ENCODE measurements at regions not wholly inside any gene's neighbourhood (a gene's known extent, or its start where the extent isn't known, plus 50 kb on each side); places are given as distances from the start of the nearest gene placed in this dataset.
"Not testable (repeated sequence)": the region's sequence is repeated elsewhere in the genome, so short reads cannot be mapped to it uniquely, and the experiment has no call there.

DNA sequence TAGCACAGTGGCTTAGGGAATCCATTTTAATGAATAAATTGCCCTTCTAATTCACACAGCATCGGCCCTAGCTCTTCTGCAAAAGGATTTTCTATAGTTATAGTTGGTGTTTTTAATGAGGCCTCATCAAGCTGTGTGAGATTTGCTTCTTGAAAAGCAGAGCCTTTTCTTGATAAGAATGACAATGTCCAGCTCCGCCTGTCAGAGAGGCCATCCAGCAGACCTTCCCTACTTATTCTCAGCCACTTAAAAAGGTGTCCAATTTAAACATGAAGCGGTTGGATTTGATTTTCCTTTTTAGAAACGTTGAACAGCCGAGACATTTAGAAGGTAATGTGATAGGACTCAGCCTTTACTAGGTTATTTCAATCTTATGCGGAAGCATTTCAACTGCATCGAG, 134.4 kb downstream of the ZNF608 start:
- TF ChIP-seq, protein P1, sequence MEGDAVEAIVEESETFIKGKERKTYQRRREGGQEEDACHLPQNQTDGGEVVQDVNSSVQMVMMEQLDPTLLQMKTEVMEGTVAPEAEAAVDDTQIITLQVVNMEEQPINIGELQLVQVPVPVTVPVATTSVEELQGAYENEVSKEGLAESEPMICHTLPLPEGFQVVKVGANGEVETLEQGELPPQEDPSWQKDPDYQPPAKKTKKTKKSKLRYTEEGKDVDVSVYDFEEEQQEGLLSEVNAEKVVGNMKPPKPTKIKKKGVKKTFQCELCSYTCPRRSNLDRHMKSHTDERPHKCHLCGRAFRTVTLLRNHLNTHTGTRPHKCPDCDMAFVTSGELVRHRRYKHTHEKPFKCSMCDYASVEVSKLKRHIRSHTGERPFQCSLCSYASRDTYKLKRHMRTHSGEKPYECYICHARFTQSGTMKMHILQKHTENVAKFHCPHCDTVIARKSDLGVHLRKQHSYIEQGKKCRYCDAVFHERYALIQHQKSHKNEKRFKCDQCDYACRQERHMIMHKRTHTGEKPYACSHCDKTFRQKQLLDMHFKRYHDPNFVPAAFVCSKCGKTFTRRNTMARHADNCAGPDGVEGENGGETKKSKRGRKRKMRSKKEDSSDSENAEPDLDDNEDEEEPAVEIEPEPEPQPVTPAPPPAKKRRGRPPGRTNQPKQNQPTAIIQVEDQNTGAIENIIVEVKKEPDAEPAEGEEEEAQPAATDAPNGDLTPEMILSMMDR (IDR thresholded peaks at IDR 0.05) = no peak
- no peak for DNase-seq (ENCODE audit: low spot score)
- no peaks in the 10 kb centered on the region for H3K9me3 ChIP-seq

DNA sequence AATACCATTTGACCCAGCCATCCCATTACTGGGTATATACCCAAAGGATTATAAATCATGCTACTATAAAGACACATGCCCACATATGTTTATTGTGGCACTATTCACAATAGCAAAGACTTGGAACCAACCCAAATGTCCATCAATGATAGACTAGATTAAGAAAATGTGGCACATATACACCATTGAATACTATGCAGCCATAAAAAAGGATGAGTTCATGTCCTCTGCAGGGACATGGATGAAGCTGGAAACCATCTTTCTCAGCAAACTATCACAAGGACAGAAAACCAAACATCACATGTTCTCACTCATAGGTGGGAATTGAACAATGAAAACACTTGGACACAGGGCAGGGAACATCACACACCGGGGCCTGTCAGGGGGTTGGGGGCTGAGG, 135.2 kb downstream of the ZNF608 start:
- not testable (repeated sequence) for H3K4me1 ChIP-seq; H3K27ac ChIP-seq; H3K27me3 ChIP-seq; DNase-seq (ENCODE audit: low spot score); H3K9me3 ChIP-seq; H3K4me3 ChIP-seq; H3K36me3 ChIP-seq

More for the DNA sequence above, 134.4 kb downstream of the ZNF608 start:
- H3K36me3 ChIP-seq = no peaks in the 10 kb centered on the region
- no peak overlapping the region for H3K4me3 ChIP-seq
- H3K27me3 ChIP-seq = no peaks in the 10 kb centered on the region
- H3K27ac ChIP-seq = no peak overlapping the region
- no peaks in the 10 kb centered on the region for H3K4me1 ChIP-seq

DNA sequence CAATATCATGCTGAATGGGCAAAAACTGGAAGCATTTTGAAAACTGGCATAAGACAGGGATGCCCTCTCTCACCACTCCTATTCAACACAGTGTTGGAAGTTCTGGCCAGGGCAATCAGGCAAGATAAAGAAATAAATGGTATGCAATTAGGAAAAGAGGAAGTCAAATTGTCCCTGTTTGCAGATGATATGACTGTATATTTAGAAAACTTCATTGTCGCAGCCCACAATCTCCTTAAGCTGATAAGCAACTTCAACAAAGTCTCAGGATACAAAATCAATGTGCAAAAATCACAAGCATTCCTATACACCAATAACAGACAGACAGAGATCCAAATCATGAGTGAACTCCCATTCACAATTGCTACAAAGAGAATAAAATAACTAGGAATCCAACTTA, 136.8 kb downstream of the ZNF608 start:
- not testable (repeated sequence) for DNase-seq (ENCODE audit: low spot score); H3K27ac ChIP-seq; H3K36me3 ChIP-seq; H3K4me1 ChIP-seq; H3K27me3 ChIP-seq; H3K9me3 ChIP-seq; H3K4me3 ChIP-seq

DNA sequence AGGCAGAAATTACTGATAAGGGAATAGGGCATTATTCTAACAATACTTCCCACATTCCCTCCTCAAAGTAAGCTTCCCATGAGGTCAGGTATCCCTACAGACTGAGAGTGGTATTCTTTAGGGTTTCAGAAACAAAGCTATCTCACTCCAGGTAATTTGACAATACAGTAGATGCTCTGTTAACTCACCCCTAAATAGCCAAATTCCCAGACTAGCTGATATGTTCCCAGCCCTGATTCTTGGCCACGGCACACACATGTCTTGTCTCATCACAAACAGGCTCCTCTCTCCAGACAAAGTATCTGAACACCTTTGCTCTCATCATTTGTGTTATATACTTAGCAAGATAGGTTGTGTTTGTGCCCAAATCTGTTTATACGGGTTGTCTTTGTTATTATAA, 139.9 kb downstream of the ZNF608 start:
- H3K27me3 ChIP-seq = no peaks in the 10 kb centered on the region
- TF ChIP-seq, protein P1 (IDR thresholded peaks at IDR 0.05) = no peak
- no peak for DNase-seq (ENCODE audit: low spot score)
- no peaks in the 10 kb centered on the region for H3K36me3 ChIP-seq
- no peaks in the 10 kb centered on the region for H3K9me3 ChIP-seq
- H3K4me1 ChIP-seq = peaks cover 0 to 14% of the 10 kb centered on the region in 2 donors
- H3K4me3 ChIP-seq = no peak overlapping the region
- no peak overlapping the region for H3K27ac ChIP-seq

DNA sequence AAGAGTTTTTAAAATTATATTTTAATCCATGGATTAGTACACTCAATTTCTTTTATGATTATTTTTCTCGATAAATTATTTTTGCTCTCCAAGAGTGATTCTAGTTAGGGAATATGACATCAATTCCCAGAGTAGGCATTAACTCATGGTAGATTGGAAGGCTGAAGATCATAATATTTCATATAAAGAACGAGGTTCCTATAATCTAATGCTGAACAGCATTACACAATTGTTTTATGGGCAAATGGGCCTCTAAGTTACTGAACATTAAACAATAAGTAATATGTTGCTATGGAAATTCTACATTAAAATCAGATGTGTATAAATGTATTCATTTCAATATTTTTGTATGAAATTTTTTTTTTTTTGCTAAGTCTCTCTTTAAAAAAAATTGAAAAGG, 140.3 kb downstream of the ZNF608 start:
- H3K27ac ChIP-seq = peak overlapping the region in 1 of 2 donors; percentile 38
- H3K27me3 ChIP-seq = no peaks in the 10 kb centered on the region
- no peak for DNase-seq (ENCODE audit: low spot score)
- TF ChIP-seq, protein P1 (IDR thresholded peaks at IDR 0.05) = no peak
- no peak overlapping the region for H3K4me3 ChIP-seq
- H3K4me1 ChIP-seq = peaks cover 0 to 14% of the 10 kb centered on the region in 2 donors
- H3K36me3 ChIP-seq = no peaks in the 10 kb centered on the region
- no peaks in the 10 kb centered on the region for H3K9me3 ChIP-seq

DNA sequence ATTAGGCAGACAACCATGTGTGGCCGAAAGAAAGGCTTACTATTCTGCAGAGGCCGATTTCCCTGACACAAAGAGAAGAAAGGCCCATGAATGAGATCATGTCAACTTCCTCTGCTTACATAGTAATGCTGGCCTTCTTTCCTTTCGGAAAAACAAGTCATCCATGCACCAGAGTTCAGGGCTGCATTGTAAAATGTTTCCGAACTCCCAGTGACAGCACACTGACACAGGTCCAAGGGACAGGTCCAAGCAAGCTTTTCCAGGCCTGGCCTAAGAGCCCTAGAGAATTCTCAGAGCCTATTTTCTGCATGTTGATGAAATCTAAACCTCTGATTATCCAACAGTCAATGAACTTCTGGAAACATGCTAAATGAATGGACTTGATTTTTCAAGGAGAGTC, 140.9 kb downstream of the ZNF608 start:
- DNase-seq (ENCODE audit: low spot score) = no peak
- Histone ChIP-seq H3K4me1 (peaks cover 0 to 14% of the 10 kb centered on the region in 2 donors), H3K4me3 (no peak overlapping the region), H3K27me3 (no peaks in the 10 kb centered on the region), H3K9me3 (no peaks in the 10 kb centered on the region), H3K36me3 (no peaks in the 10 kb centered on the region), H3K27ac (peak overlapping the region in 1 of 2 donors; percentile 38)
- TF ChIP-seq, protein P1 (IDR thresholded peaks at IDR 0.05) = no peak

DNA sequence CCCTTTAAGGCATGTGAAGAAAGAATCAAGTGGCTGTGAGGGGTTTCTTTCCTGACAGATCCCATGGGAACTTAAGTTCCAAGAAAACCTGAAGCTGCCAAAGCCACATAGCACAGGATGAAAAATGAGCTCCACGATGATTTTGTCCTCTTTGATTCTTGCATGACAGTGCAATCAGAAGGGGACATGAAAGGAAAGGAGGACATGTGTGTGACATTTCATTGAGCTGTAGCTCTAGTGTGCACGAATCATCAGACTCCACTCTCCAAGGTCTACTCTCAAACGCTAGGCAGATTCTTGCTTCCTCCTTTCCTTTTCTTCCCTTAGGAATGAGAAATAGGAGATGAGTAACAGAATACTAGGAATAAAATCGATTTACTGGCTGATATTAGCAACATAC, 142.0 kb downstream of the ZNF608 start:
- Histone ChIP-seq H3K27me3 (no peaks in the 10 kb centered on the region), H3K4me3 (no peak overlapping the region), H3K36me3 (no peaks in the 10 kb centered on the region), H3K27ac (no peak overlapping the region), H3K9me3 (no peaks in the 10 kb centered on the region), H3K4me1 (peaks cover 0 to 24% of the 10 kb centered on the region in 2 donors)
- DNase-seq (ENCODE audit: low spot score) = no peak
- TF ChIP-seq, protein P1 (IDR thresholded peaks at IDR 0.05) = no peak
